OCI-LY1 (cell line): ENCODE measurements at regions not wholly inside any gene's neighbourhood (a gene's known extent, or its start where the extent isn't known, plus 50 kb on each side); places are given as distances from the start of the nearest gene placed in this dataset.

Experiments used
- H2AFZ ChIP-seq: fragments of 200-600 bp; sonication (generic), shearing (Covaris generic); 2 replicates; pipeline ENCODE4 v1.6.0; 2014; ENCODE audit warnings: antibody characterized with exemption, mild to moderate bottlenecking, low read length
- H3F3A ChIP-seq: fragments of 200-600 bp; sonication (generic), shearing (Covaris generic); 2 replicates; pipeline ENCODE4 v1.6.0; 2014; ENCODE audit warnings: mild to moderate bottlenecking, antibody characterized with exemption, low read length, moderate library complexity; ENCODE audit not compliant: insufficient read depth
- H3K27ac ChIP-seq: fragments of 200-600 bp; sonication (generic); 2 replicates; pipeline ENCODE4 v1.5.1; 2014; ENCODE audit warnings: low read length, mixed run types, mild to moderate bottlenecking, low read depth; ENCODE audit not compliant: poor library complexity, severe bottlenecking
- H3K27me3 ChIP-seq: fragments of 200-600 bp; sonication (generic); 2 replicates; pipeline ENCODE4 v1.6.0; 2014; ENCODE audit warnings: antibody characterized with exemption, mild to moderate bottlenecking, low read length, moderate library complexity; ENCODE audit not compliant: insufficient read depth
- H3K36me3 ChIP-seq: fragments of 200-600 bp; sonication (generic); 2 replicates; pipeline ENCODE4 v1.6.1; 2014; ENCODE audit warnings: mild to moderate bottlenecking, antibody characterized with exemption, low read length, moderate library complexity, mixed read lengths; ENCODE audit not compliant: insufficient read depth
- H3K4me1 ChIP-seq: fragments of 200-600 bp; sonication (generic); 2 replicates; pipeline ENCODE4 v1.5.1; 2014; ENCODE audit warnings: mild to moderate bottlenecking, low read length, moderate library complexity; ENCODE audit not compliant: insufficient read depth, severe bottlenecking
- H3K4me2 ChIP-seq: fragments of 200-600 bp; sonication (generic), shearing (Covaris generic); 2 replicates; pipeline ENCODE4 v1.6.1; 2014; ENCODE audit warnings: low read length
- H3K4me3 ChIP-seq: fragments of 200-600 bp; sonication (generic); 2 replicates; pipeline ENCODE4 v1.5.1; 2014; ENCODE audit warnings: low read length, low read depth, mild to moderate bottlenecking, mixed read lengths; ENCODE audit not compliant: poor library complexity, severe bottlenecking
- H3K79me2 ChIP-seq: fragments of 200-600 bp; shearing (Covaris generic); 2 replicates; pipeline ENCODE4 v1.6.1; 2016; ENCODE audit warnings: mixed run types, low read length, mixed read lengths; ENCODE audit not compliant: insufficient read depth
- H3K9ac ChIP-seq: fragments of 200-600 bp; sonication (generic), shearing (Covaris generic); 2 replicates; pipeline ENCODE4 v1.6.1; 2014; ENCODE audit warnings: mild to moderate bottlenecking, low read length, mixed read lengths
- H3K9me2 ChIP-seq: fragments of 200-600 bp; sonication (generic), shearing (Covaris generic); 2 replicates; pipeline ENCODE4 v1.6.1; 2014; ENCODE audit warnings: low read depth, mild to moderate bottlenecking, low read length, mixed read lengths
- H3K9me3 ChIP-seq: fragments of 200-600 bp; shearing (Covaris generic); 2 replicates; pipeline ENCODE4 v1.6.1; 2014; ENCODE audit warnings: low read length, mixed read lengths
- H4K20me1 ChIP-seq: fragments of 200-600 bp; sonication (generic), shearing (Covaris generic); 2 replicates; pipeline ENCODE4 v1.6.0; 2016; ENCODE audit warnings: mild to moderate bottlenecking, low read length; ENCODE audit not compliant: insufficient read depth
- CTCF ChIP-seq: fragments of 200-600 bp; sonication (generic), shearing (Covaris generic); IDR thresholded peaks from 2 replicates; pipeline ENCODE4 v1.5.1; 2017; ENCODE audit warnings: mild to moderate bottlenecking, antibody characterized with exemption, low read length, moderate library complexity, mixed read lengths
- EZH2 ChIP-seq: fragments of 200-600 bp; sonication (generic), shearing (Covaris generic); IDR thresholded peaks from 2 replicates; pipeline ENCODE4 v1.8.0; 2017; ENCODE audit warnings: borderline replicate concordance, mixed run types, mild to moderate bottlenecking, antibody characterized with exemption, low read length, moderate library complexity, mixed read lengths

- TF ChIP-seq CTCF, result no peak
Observed at GRCh38 chr1:4460651-4461050, 193.8 kb upstream of the AJAP1 start.

GRCh38 chr1:4461726-4462290 is 192.6 kb upstream of the AJAP1 start:
- Histone ChIP-seq H3K9ac (no peak overlapping the region), H3K9me3 (no peaks in the 10 kb centered on the region), H3K4me1 (no peaks in the 10 kb centered on the region), H3K27ac (no peak overlapping the region), H4K20me1 (no peaks in the 10 kb centered on the region), H3K4me2 (no peak overlapping the region), H3K79me2 (no peaks in the 10 kb centered on the region), H3K9me2 (no peaks in the 10 kb centered on the region), H3K36me3 (no peaks in the 10 kb centered on the region), H3K4me3 (no peak overlapping the region), H3F3A (no peaks in the 10 kb centered on the region), H3K27me3 (peaks cover 16% of the 10 kb centered on the region), H2AFZ (no peak overlapping the region)
- no peak for TF ChIP-seq CTCF
- no peak for TF ChIP-seq EZH2

More at GRCh38 chr1:4460651-4461050, 193.8 kb upstream of the AJAP1 start:
- H3K9me2 ChIP-seq, result no peaks in the 10 kb centered on the region
- no peaks in the 10 kb centered on the region for H3K4me1 ChIP-seq
- no peak overlapping the region for H2AFZ ChIP-seq
- no peak overlapping the region for H3K27ac ChIP-seq
- peaks cover 16% of the 10 kb centered on the region for H3K27me3 ChIP-seq
- no peaks in the 10 kb centered on the region for H4K20me1 ChIP-seq
- H3K9me3 ChIP-seq, result no peaks in the 10 kb centered on the region
- H3K4me3 ChIP-seq, result no peak overlapping the region
- H3K79me2 ChIP-seq, result no peaks in the 10 kb centered on the region
- H3F3A ChIP-seq, result no peaks in the 10 kb centered on the region
- H3K36me3 ChIP-seq, result no peaks in the 10 kb centered on the region
- H3K4me2 ChIP-seq, result no peak overlapping the region
- no peak overlapping the region for H3K9ac ChIP-seq

GRCh38 chr1:4462831-4463484 is 191.5 kb upstream of the AJAP1 start:
- Histone ChIP-seq H3K9me3 (no peaks in the 10 kb centered on the region), H3K27me3 (peaks cover 16% of the 10 kb centered on the region), H4K20me1 (no peaks in the 10 kb centered on the region), H3K4me2 (no peak overlapping the region), H3K79me2 (no peaks in the 10 kb centered on the region), H3K36me3 (no peaks in the 10 kb centered on the region), H3K4me3 (no peak overlapping the region), H2AFZ (no peak overlapping the region), H3K4me1 (no peaks in the 10 kb centered on the region), H3K27ac (no peak overlapping the region), H3K9ac (no peak overlapping the region), H3F3A (no peaks in the 10 kb centered on the region), H3K9me2 (no peaks in the 10 kb centered on the region)
- TF ChIP-seq CTCF (no peak), EZH2 (no peak)
